ENCODE measurements at regions not wholly inside any gene's neighbourhood (a gene's known extent, or its start where the extent isn't known, plus 50 kb on each side); places are given as distances from the start of the nearest gene placed in this dataset.
A peak's percentile ranks its signal among the peaks of the same experiment; 100 is the strongest.

GRCh38 chr2:236369661-236370062 is 105.5 kb upstream of the ASB18 start:
- Histone ChIP-seq H3K36me3 (no peaks in the 10 kb centered on the region), H3K27me3 (no peaks in the 10 kb centered on the region), H3K9me3 (no peaks in the 10 kb centered on the region), H3K4me3 (no peak overlapping the region), H3K27ac (no peak overlapping the region), H3K4me1 (peaks cover 0 to 5% (median 0%) of the 10 kb centered on the region in 4 donors)
- TF ChIP-seq EP300 (IDR thresholded peaks at IDR 0.05) (peak in 1 of 4 donors; percentile 36), POLR2AphosphoS5 (IDR thresholded peaks at IDR 0.05) (no peak), CTCF (IDR thresholded peaks at IDR 0.05) (no peak), POLR2A (IDR thresholded peaks at IDR 0.05) (no peak)
- DNase-seq (peak in 1 of 2 donors; percentile 76), ATAC-seq (ENCODE audit: low FRiP score in 2 of 2) (no peak)
- 42 to 49% methylated on average over 14 of the region's 14 CpGs for WGBS, 2 donors

GRCh38 chr2:236370847-236371409 is 106.7 kb upstream of the ASB18 start:
- Histone ChIP-seq H3K36me3 (no peaks in the 10 kb centered on the region), H3K27ac (no peak overlapping the region), H3K27me3 (no peaks in the 10 kb centered on the region), H3K4me3 (no peak overlapping the region), H3K9me3 (no peaks in the 10 kb centered on the region), H3K4me1 (peaks cover 0 to 5% (median 0%) of the 10 kb centered on the region in 4 donors)
- ATAC-seq (ENCODE audit: low FRiP score in 2 of 2): no peak
- 87 to 89% methylated on average over 10 of the region's 10 CpGs for WGBS, 2 donors
- DNase-seq: no peak
- TF ChIP-seq CTCF (IDR thresholded peaks at IDR 0.05): no peak
- TF ChIP-seq POLR2AphosphoS5 (IDR thresholded peaks at IDR 0.05): no peak
- no peak for TF ChIP-seq EP300 (IDR thresholded peaks at IDR 0.05)
- no peak for TF ChIP-seq POLR2A (IDR thresholded peaks at IDR 0.05)

- H3K36me3 ChIP-seq: no peaks in the 10 kb centered on the region
Observed at GRCh38 chr2:236375973-236376476, 111.8 kb upstream of the ASB18 start.

GRCh38 chr2:236376566-236377244 is 112.5 kb upstream of the ASB18 start:
- WGBS, 2 donors: 63 to 64% methylated on average over 7 of the region's 7 CpGs
- ATAC-seq (ENCODE audit: low FRiP score in 2 of 2): no peak
- H3K4me1 ChIP-seq: no peaks in the 10 kb centered on the region
- no peaks in the 10 kb centered on the region for H3K27me3 ChIP-seq
- no peak overlapping the region for H3K4me3 ChIP-seq
- H3K27ac ChIP-seq: no peak overlapping the region
- TF ChIP-seq POLR2A (IDR thresholded peaks at IDR 0.05) (no peak), EP300 (IDR thresholded peaks at IDR 0.05) (no peak), CTCF (IDR thresholded peaks at IDR 0.05) (no peak), POLR2AphosphoS5 (IDR thresholded peaks at IDR 0.05) (no peak)
- no peaks in the 10 kb centered on the region for H3K36me3 ChIP-seq
- no peak for DNase-seq
- H3K9me3 ChIP-seq: peaks cover 0 to 3% (median 0%) of the 10 kb centered on the region in 4 donors

More at GRCh38 chr2:236375973-236376476, 111.8 kb upstream of the ASB18 start:
- 83 to 88% methylated on average over 5 of the region's 5 CpGs for WGBS, 2 donors
- no peak overlapping the region for H3K27ac ChIP-seq
- peaks cover 0 to 3% (median 0%) of the 10 kb centered on the region in 4 donors for H3K9me3 ChIP-seq
- TF ChIP-seq CTCF (IDR thresholded peaks at IDR 0.05) (no peak), POLR2A (IDR thresholded peaks at IDR 0.05) (no peak), EP300 (IDR thresholded peaks at IDR 0.05) (no peak)
- no peaks in the 10 kb centered on the region for H3K4me1 ChIP-seq
- no peaks in the 10 kb centered on the region for H3K27me3 ChIP-seq
- H3K4me3 ChIP-seq: no peak overlapping the region
- DNase-seq: no peak
- ATAC-seq (ENCODE audit: low FRiP score in 2 of 2): no peak
